UCSD-AML1 (cell line): ENCODE measurements at regions not wholly inside any gene's neighbourhood (a gene's known extent, or its start where the extent isn't known, plus 50 kb on each side); places are given as distances from the start of the nearest gene placed in this dataset.

Experiments
- DNase-seq: peaks from one replicate; lab custom pipeline; 2025; ENCODE audit not compliant: unreplicated experiment; lab: John Stamatoyannopoulos, UW

DNA sequence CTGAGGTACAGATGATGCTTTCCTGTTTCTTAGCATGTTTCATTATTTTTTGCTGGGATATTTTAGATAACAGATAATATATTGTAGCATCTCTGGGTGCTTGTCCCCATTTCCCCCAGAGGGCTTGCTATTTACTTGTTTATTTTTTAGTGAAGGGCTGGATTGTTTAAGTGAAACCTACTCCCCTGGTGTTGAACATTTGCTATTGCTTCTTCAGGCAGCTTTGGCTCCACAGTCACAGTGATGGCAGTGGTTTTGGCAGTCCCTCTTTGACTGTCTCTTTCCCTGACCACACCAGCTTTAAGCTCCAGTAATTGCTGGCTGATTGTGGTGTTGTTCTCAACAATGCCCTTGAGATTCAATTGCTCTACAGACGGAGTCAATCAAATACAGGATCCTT lies 128.9 kb downstream of the KLF13 start:
- DNase-seq, result no peak

DNA sequence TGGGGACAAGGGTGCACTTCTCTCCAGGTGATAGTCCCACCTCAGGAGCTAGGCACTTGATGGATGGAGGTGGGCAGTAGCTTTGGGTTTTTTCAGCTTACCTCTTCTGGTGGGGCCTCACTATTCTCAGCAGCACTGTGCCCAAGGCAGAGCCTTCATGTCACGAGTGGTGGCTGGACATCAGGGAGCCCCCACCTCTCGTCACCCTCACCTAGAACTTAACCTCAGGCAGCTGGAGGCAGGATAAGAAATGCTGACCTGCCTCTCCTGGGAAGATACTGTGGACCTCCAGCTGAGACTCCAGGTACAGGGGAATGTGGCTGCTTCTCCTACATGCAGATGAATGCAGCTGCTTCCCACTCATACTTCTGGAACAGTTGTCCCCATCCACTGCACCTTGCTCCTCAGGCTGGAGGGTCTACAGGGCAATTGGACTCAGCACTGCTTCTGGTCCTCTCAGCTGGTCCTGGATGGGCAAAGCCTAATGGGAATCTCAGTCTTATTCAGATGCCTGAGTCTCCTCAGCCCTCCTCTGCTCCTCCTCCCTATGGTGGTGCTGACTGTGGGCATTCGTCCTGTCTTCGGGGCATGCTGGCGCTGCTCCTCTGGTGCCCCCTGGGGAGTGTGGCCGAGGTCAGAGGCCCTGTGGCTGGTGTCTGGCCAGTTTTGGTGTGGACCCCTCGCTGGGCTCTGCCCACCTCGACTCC lies 129.9 kb downstream of the KLF13 start:
- no peak for DNase-seq

DNA sequence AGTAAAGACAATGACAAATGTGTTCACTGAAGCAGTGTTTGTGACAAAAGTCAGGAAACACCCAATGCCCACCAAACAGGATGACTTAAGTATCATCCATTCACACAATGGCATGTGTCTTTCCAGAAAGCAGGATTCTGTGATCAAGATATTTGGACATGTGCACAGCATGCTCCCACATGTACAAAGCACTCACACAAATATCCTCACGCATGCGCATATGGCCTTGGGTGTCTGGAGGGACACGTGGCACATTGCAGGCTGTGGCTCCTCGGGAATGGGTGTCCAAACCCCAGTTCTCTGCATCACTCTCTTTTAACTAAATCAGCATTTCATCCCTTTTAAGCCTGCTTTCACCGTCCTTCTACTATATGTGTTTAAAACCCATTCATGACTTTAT lies 130.5 kb downstream of the KLF13 start:
- DNase-seq, result no peak

DNA sequence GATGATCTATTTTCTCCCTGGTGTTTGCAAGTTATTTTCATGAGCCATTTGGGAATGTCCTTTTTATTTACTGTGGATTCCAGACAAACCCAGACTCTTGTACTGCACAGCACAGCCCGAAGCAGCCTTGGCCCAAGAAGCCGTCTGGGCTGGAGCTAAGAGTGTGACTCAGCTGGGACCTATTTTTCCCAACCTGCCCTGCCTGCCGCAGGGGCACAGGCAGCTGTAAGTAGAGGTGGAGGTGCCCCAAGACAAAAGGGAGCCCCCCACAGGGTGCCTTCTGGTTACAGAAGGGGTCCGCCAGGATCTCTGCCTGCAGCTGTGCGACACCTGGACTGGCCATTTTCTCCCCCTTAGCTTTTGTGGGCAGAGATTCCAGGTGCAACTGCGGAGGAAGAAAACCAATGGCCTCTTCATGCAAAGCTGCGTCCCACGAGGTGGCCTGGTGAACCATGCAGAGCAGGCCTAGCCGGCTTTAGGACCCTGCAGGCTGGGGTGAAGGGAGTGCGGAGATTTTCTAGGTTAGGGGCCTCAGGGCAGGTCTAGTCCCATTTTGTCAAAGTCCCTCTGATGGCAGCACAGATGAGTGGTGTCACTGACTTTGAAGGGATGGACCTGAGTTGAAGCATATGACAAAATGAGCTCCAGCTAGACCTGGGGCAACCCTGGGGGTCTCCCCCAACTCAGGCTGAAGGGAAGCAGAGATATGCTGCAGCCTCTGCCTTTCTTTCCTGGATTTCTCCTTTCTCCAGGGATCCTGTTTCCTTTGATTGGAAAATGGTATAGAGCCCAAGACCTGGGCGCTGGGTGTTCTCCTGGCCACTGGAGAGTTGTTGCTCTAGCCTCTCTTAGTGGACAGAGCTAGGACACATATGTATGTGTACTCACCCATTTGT lies 131.2 kb downstream of the KLF13 start:
- DNase-seq, result no peak

DNA sequence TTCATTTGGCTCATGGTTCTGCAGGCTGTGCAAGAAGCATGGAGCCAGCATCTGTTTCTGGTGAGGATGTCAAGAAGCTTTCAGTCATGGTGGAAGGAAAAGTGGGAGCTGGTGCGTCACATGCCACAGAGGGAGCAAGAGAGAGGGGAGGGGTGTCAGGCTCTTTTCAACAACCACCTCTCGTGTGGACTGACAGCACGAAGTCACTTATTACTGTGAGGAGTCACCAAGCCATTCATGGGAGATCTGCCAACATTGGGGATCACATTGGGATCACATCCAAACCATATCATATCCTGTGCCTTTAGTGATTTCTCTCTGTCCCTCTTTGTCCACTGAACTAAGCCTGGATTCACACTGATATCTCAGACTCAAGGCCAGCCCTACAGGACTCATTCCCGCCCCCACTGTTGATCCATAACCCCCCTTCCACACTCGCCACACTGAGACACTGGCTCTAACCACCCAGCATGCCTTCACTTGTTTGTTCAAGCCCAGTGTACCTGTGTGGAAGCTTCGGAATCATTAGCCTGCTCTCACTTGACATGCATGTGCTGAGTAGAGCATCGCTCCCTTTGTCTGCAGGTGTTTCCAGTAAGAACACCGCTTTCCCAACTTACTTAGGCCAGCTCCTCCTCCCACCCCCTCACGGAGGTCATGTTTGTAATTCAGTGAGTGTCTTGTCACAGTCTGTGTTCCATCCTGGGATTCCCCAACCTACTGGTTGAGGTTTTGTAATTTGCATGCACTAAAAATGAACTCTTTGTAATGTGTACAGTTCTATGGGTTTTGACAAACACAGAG lies 132.2 kb downstream of the KLF13 start:
- DNase-seq, result no peak

DNA sequence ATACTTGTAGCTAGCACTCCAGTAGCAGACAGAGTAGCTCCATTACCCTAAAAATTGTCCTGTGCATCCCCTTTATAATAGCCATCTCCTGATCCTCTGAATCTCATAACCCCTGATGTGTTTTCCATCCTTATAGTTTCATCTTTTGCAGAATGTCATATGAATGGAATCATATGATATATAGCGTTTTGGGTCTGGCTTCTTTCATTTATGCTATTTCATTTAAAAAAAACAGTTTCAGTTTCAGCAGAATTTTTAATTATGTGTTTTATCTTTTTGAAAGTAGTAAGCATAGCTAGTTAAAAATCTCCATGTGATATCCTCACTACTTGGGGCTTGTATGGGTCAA lies 132.7 kb downstream of the KLF13 start:
- no peak for DNase-seq

DNA sequence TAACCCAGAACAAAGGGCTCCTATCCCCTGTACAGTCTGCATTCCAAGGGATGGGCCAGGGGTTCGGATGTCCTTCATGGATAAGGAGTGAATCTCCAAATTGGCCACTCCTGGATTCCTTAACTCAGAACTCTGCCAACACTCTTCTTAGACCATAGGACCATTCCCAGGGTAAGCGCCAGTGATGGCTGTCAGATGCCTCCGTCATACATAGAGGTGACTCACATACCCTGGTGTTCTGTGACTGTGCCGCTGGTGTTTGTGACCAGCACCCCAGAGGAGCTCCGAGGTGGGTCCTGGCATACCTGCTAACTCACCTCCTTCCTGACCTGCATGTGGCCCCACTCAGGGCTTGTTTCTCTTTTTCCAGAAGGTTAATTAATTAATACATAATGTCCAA lies 134.7 kb downstream of the KLF13 start:
- no peak for DNase-seq

DNA sequence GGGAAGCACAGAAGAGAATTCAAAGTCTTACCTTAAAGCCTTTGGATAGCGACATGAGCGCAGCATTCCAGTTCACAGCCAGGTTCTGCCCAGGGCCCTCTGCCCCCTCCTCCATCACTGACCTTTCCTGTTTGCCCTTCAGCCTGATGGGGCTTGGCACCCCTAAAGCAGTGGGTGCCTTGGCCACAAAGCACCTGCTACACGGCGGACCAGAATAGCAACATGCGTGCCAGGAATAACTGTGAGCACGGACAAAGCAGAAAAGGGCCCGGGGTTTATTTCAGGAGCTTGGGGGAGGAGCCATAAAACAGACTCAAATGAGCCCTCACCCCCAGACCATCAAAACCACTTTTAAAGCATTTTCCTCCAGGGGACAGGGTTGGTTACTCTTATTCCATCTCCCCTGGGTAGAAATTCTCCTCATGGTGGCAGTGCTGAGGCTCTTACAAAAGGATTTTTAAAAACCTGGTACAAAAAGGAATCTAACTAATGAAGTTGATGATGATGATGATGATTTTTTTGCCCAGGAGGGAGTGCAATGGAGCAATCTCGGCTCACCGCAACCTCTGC lies 135.4 kb downstream of the KLF13 start:
- DNase-seq, result no peak

DNA sequence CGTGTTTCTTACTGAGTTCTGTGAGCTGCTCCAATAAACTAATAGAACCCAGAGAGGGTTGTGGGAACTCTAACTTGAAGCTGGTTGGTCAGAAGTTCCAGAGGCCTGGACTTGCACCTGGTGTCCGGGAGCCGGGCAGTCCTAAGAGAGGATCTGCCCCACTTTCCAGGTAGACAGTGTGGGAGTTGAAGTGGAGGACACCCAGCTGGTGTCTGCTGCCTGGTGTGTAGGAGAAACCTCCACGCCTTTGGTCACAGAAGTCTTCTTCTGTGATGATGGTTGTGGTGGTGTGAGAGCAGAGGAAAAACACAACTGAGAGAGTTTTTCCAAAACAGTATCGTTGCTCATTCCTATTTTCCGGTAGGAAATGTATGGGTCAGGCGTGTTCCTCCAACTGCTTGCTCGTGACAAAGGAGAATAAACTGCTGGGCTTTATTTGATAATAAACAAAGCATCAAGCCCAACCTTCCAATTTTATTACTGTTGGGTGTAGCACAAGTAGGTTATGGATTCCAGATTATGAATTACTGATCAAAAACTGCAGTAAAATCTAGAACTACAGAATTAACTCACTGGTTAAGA lies 137.0 kb downstream of the KLF13 start:
- no peak for DNase-seq

DNA sequence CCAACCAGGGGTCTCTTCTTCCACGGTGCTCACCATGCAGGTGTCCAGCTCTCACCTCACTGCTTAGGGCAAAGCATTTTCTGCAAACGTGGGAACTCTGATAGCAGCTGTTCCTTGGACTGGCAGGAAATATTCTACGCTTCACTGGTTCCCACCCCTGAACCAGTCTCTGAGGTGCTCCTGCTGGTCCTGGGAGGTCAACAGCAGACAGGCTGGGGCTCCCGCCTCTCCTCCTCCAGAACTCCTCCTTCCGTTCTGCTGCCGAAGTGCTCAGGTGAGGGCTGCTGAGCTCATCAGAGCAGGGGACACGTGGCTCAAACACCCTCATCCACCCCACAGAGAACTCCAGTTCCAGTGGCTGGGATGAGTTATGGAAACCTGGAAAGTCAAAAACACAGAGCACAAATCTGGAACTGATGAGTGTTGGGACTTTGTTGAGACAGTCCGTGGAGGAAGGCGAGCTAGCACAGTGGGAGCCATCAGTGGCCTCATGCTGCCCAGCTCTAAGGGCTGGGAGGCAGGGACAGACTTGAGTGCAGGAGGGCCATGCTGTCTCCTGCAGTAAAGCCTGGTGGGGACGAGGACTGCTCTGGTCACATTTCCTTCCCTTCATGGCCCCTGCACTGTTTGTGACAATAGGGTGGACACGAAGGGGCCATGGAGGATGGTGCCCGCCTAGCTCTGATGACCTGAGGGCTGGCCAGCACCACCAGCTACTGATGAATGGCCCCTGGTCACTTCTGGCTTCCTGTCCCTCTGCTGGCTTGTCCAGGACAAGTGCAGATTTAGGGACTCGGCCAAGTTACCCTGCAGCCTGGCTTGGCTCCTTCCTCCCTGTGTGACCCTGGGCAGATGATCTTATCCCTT lies 137.8 kb downstream of the KLF13 start:
- no peak for DNase-seq

DNA sequence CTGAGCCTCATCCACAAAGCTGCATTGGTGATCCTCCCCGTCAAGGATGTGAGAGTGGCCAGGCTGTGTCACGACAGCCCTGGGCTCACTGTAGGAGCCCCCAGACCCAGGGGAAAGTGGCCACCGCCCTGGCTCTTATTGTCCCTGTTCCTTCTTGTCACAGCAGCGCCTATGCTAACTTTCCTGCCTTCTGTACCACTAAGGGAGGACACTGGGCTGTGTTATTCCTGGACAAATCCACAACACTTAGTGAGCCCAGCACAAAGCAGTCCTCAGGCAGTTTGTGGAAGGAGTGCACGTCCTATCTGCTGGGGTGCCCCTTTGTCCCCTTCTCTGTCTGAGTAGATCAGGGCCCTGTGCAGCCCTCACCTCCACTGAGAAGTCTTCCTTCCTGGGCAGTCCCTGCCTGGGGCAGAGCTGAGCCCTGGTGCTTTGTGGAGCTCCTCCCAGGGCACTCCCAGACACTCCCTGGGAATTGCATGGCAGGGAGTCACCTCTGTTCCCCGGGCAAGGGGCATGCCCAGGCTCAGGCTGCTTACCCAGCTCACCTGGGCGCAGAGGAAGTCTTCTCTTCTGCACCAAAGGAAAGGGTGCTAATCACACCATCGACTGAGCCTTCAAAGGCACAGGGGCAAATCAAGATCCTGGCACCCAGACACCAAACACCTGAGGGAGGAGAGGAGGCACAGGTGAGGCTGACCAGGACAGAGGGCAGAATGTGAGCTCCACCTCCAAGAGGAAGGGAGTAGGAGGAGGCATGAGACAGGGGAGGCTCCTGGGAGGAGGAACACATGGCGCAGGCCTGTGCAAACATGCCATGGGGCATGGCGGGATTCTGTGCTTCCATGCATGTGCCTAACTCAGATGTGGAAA lies 138.7 kb downstream of the KLF13 start:
- no peak for DNase-seq

DNA sequence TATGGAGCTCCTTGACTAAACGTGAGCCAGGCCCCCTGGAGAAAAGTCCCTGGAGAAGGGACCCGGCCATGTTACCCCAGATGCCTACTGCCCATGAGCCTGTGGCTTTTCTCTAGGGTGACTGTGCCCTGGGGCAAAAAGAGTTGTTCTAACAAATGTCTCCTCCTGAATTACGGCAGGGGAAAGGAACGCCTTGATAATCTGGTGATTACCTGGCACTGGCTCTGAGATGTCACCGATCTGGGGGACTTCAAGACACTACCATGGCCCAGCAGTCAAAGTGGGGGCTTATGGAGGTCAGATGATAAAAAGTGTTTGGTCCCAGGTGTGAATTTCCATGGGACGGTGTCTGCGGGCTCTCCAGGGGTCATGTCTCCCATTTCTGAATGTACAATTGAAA lies 140.7 kb downstream of the KLF13 start:
- DNase-seq, result no peak

DNA sequence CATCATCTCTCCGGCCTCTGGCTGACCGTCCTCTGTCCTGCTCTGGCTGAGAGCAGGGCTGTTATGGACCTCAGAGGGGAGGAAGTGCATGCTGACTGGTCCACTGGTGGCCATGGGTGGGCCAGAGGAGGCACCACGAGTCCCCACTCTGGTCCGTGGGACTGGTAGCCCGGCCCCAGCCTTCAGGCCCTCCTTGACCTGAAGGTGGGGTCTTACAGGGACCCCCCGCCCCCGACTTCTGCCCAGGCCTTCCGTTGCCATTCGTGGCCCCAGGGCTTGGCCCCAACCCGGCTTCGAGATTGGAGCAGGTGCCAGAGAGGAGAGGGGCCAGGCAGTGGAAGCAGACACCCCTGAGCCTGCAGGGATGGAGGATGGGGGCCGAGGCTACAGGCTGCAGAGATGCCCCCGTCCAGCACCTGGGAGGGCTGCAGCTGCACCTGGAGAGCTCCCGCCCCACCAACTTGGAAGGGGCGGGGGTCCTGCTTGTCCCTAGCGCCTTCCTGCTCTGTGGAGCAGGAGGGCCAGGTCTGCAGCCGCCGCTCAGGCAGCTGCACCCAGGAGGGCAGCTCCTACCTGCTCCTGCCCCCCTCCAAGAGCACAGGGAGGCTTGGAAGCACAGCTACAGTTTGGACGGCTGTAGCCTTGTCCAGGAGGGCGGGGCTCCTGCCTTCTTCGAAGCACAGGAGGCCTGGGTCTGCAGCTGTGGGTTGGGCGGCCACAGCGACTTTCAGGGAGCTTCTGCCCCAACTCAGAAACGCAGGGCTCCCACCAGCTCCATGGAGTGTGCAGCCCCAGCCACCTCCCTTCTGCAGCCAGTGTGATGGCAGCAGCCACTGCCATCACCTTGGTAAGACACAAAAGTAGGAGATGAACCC lies 142.5 kb downstream of the KLF13 start:
- DNase-seq, result no peak

DNA sequence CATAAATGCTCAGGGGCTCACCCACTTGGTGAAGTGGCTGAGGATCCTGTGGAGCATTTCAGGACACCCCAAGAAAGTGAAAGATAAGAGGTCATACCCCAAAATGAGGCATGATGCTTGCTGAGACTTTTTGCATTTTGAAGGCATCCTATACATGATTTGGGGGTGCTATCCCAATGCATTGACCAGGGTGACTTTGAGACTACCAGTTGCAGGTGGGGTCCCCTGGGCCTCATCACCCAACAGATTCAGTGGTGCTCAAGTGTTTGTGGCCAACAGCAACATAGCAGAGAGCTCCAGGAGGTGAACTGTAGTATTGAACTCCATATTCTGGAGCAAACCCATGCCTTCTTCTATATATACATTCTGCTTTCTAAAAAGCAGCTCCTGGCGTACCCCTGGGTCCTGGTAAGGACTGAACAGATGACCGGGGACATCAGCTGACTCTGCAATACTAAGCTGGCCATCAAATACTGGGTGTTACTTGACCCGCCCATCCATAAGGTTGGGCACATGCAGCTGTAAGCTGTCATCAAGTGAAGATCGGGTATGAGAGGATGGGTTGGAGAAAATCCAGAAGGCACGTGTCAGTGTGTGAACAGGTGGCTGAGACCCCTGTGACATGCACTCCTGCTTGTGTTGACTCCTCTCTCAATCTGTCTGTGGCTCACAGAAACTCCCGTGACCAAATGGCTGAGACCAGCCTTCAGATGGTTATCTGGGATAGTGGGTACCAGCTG lies 143.3 kb downstream of the KLF13 start:
- no peak for DNase-seq

DNA sequence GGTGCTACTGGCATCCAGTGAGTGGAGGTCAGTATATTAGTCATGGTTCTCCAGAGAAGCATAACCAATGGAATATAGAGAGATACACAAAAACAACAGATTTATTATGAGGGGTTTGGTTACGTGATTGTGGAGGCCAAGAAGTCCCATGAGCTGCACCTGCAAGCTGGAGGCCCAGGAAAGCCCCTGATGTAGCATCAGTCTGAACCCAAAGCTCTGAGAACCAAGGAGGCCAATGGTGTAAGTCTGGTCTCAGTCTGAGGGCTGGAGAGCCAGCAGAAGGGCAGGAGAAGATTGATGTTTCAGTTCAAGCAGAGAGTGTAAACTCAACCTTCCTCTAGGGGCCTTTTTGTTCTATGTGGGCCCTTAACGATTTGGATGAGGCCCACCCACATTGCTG lies 144.1 kb downstream of the KLF13 start:
- no peak for DNase-seq

DNA sequence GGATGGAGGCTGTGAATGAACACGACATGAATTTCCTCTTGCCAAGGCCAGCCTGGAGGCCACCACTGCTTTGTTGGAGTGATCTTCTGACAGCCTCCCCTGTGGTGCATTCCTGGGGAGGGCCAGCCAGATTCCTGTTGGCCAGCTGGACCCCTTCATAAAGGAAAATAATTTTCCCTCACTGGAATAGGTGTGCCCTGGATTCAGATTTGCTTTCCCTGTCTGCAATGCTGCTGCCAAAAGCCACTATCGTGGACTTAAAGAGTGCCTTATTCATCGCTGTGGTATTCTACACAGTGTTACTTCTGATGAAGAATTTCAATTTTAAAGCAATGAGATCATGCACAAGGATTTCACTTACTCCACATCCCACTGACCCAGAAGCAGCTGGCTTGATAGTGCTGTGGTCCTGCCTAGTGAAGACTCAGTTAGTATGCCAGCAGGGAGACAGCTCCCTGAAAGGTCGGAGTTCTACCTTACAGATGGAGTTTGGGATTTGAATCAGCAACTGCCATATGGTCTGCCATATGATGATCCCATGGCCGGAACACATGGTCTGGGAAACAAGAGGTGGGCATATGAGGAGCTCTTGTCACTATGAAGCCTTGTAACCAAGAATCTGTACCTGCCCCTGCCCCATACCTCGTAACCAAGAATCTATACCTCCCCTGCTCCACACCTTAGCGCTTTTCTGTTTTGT lies 145.2 kb downstream of the KLF13 start:
- DNase-seq, result no peak
